GM19043 (cell line): ENCODE measurements at regions not wholly inside any gene's neighbourhood (a gene's known extent, or its start where the extent isn't known, plus 50 kb on each side); places are given as distances from the start of the nearest gene placed in this dataset.

ENCODE experiments used
- ATAC-seq: cut with Tn5 transposase; IDR thresholded peaks from one replicate; pipeline ENCODE4 v1.9.1; 2021; ENCODE audit warnings: low read depth; ENCODE audit not compliant: unreplicated experiment

- no peak for ATAC-seq
These were observed 67.1 kb upstream of the PIK3CG start for GRCh38 chr7:106797937-106798336.

- no peak for ATAC-seq
These were observed 62.5 kb upstream of the PIK3CG start for GRCh38 chr7:106802589-106802988.

GRCh38 chr7:106806556-106806955, 58.5 kb upstream of the PIK3CG start:
- no peak for ATAC-seq

GRCh38 chr7:106807474-106807873, 57.6 kb upstream of the PIK3CG start:
- no peak for ATAC-seq

- no peak for ATAC-seq
These were observed 56.0 kb upstream of the PIK3CG start for GRCh38 chr7:106808967-106809635.

- ATAC-seq, result no peak
These were observed 53.6 kb upstream of the PIK3CG start for GRCh38 chr7:106811472-106811871.

GRCh38 chr7:106812027-106812643, 52.9 kb upstream of the PIK3CG start:
- ATAC-seq, result no peak

- no peak for ATAC-seq
These were observed 51.3 kb upstream of the PIK3CG start for GRCh38 chr7:106813705-106814305.

- ATAC-seq, result no peak
These were observed 50.2 kb upstream of the PIK3CG start for GRCh38 chr7:106814887-106815286.
